ENCODE measurements at regions not wholly inside any gene's neighbourhood (a gene's known extent, or its start where the extent isn't known, plus 50 kb on each side); places are given as distances from the start of the nearest gene placed in this dataset.

DNA sequence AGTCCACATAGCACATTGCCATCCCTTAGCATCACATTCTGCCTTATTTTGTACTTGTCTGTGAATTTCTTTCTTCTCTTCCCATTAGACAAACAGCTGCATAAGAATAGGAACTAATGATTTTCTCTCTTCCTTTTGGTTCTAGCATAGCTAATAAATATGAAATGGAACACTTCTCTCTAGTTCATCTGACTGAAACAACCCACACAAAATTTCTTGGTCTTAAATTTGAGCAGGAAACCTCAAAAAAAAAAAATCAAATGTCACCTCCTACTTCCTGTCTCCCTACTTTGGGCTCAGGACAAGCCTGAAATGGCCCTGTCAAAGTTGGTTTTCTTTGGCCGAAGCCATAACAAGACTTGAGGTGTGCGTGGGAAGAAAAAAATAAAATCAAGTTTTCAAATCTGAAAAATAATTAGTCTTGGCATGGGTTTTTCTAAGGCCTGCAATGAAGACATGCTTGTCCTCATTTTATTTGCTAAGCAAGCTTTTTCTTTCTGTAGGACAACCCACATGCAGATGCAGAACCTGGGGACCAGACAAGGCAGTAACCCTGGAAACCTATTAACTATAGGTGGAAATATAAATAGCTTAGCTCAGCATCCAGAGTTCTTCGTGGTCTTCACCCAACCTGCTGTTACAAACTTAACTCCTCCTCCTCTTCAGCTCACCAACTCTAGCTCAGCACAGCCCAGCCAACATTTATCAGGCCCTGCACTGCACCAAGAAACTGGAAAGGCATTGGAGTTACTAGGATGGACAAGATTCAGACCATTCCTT is 523.5 kb upstream of the KLF4 start:
- TF ChIP-seq ZNF248 (tag by site-specific recombination; IDR thresholded peaks at IDR 0.05) = no peak
- TF ChIP-seq, protein P1, sequence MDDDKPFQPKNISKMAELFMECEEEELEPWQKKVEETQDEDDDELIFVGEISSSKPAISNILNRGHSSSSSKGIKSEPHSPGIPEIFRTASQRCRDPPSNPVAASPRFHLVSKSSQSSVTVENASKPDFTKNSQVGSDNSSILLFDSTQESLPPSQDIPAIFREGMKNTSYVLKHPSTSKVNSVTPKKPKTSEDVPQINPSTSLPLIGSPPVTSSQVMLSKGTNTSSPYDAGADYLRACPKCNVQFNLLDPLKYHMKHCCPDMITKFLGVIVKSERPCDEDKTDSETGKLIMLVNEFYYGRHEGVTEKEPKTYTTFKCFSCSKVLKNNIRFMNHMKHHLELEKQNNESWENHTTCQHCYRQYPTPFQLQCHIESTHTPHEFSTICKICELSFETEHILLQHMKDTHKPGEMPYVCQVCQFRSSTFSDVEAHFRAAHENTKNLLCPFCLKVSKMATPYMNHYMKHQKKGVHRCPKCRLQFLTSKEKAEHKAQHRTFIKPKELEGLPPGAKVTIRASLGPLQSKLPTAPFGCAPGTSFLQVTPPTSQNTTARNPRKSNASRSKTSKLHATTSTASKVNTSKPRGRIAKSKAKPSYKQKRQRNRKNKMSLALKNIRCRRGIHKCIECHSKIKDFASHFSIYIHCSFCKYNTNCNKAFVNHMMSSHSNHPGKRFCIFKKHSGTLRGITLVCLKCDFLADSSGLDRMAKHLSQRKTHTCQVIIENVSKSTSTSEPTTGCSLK (tag by site-specific recombination; IDR thresholded peaks at IDR 0.05) = no peak
- TF ChIP-seq, protein P2, sequence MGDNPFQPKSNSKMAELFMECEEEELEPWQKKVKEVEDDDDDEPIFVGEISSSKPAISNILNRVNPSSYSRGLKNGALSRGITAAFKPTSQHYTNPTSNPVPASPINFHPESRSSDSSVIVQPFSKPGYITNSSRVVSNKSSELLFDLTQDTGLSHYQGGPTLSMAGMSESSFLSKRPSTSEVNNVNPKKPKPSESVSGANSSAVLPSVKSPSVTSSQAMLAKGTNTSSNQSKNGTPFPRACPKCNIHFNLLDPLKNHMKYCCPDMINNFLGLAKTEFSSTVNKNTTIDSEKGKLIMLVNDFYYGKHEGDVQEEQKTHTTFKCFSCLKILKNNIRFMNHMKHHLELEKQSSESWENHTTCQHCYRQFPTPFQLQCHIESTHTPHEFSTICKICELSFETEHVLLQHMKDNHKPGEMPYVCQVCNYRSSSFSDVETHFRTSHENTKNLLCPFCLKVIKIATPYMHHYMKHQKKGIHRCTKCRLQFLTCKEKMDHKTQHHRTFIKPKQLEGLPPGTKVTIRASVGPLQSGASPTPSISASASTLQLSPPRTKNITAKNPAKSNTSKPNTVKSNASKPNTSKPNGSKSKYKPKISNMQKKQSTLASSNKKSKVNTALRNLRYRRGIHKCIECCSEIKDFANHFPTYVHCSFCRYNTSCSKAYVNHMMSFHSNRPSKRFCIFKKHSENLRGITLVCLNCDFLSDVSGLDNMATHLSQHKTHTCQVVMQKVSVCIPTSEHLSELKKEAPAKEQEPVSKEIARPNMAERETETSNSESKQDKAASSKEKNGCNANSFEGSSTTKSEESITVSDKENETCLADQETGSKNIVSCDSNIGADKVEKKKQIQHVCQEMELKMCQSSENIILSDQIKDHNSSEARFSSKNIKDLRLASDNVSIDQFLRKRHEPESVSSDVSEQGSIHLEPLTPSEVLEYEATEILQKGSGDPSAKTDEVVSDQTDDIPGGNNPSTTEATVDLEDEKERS (tag by site-specific recombination; IDR thresholded peaks at IDR 0.05) = no peak
- TF ChIP-seq ZNF514 (tag by site-specific recombination; IDR thresholded peaks at IDR 0.05) = no peak
- TF ChIP-seq ZBTB20 (tag by site-specific recombination; IDR thresholded peaks at IDR 0.05) = no peak
- TF ChIP-seq, protein P3, sequence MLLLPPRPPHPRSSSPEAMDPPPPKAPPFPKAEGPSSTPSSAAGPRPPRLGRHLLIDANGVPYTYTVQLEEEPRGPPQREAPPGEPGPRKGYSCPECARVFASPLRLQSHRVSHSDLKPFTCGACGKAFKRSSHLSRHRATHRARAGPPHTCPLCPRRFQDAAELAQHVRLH (tag by site-specific recombination; IDR thresholded peaks at IDR 0.05) = no peak
- TF ChIP-seq ZNF513 (tag by site-specific recombination; IDR thresholded peaks at IDR 0.05) = no peak
- TF ChIP-seq ZNF302 (tag by site-specific recombination; IDR thresholded peaks at IDR 0.05; ENCODE audit: low read depth) = no peak
- no peak for TF ChIP-seq IKZF3 (tag by site-specific recombination; IDR thresholded peaks at IDR 0.05)
- TF ChIP-seq ZNF112 (tag by site-specific recombination; IDR thresholded peaks at IDR 0.05) = no peak
- ChIA-PET POLR2A (no interaction called here), CTCF (interaction anchor here (0.6 to 1.0 kb wide), 3 partner anchors 9 to 168 kb away, joined by 3 to 5 read pairs (median 5); no protein-coding TSS in a partner anchor)
- H3K36me3 ChIP-seq (ENCODE audit: control insufficient read depth in 2 of 2, insufficient read depth in 1 of 2, low read length in 2 of 2) = no peaks in the 10 kb centered on the region
- no peaks in the 10 kb centered on the region for H3K4me1 ChIP-seq (ENCODE audit: control insufficient read depth, insufficient read depth, low read length)
- no peak overlapping the region for H3K27ac ChIP-seq (ENCODE audit: extremely low read depth, low read depth, low read length)
- no peaks in the 10 kb centered on the region for H3K9me3 ChIP-seq (ENCODE audit: control insufficient read depth, insufficient read depth, low read depth, low read length)
- H3K4me3 ChIP-seq (ENCODE audit: low read depth, low read length) = no peak overlapping the region

DNA sequence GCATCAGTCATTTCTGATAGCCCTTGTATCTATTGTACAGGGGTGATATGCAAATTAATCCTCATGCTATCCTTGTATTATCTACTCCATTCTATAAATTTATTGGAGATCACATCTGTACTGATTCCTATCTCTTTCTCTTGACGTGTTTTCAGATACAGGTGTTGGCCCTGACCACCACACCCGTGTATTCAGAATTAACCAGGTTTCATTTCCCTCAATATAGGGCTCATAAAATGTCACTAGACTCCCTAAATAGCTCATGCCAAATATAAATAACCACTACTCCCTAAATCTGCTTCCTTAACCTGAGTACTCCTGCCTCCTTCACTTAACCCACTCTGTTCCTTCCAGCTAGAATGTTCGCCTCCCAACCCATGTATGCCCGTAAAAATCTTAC is 522.8 kb upstream of the KLF4 start:
- Histone ChIP-seq H3K27ac (ENCODE audit: extremely low read depth, low read depth, low read length) (no peak overlapping the region), H3K4me3 (ENCODE audit: low read depth, low read length) (no peak overlapping the region), H3K4me1 (ENCODE audit: control insufficient read depth, insufficient read depth, low read length) (no peaks in the 10 kb centered on the region), H3K36me3 (ENCODE audit: control insufficient read depth in 2 of 2, insufficient read depth in 1 of 2, low read length in 2 of 2) (no peaks in the 10 kb centered on the region), H3K9me3 (ENCODE audit: control insufficient read depth, insufficient read depth, low read depth, low read length) (no peaks in the 10 kb centered on the region)
- TF ChIP-seq ZNF549 (tag by site-specific recombination; IDR thresholded peaks at IDR 0.05) (no peak), ZNF114 (tag by site-specific recombination; IDR thresholded peaks at IDR 0.05) (no peak), ZNF548 (tag by site-specific recombination; IDR thresholded peaks at IDR 0.05) (no peak), ZNF776 (tag by site-specific recombination; IDR thresholded peaks at IDR 0.05; ENCODE audit: borderline replicate concordance) (no peak), ZNF311 (tag by site-specific recombination; IDR thresholded peaks at IDR 0.05; ENCODE audit: borderline replicate concordance) (no peak), SCRT1 (tag by site-specific recombination; IDR thresholded peaks at IDR 0.05; ENCODE audit: borderline replicate concordance) (no peak), ZNF214 (tag by site-specific recombination; IDR thresholded peaks at IDR 0.05; ENCODE audit: borderline replicate concordance) (no peak), ZNF23 (tag by site-specific recombination; IDR thresholded peaks at IDR 0.05; ENCODE audit: borderline replicate concordance) (no peak), ZNF664 (tag by site-specific recombination; IDR thresholded peaks at IDR 0.05) (no peak)
- ChIA-PET POLR2A (no interaction called here), CTCF (no interaction called here)
